Calu3 (cell line): ENCODE measurements at regions not wholly inside any gene's neighbourhood (a gene's known extent, or its start where the extent isn't known, plus 50 kb on each side); places are given as distances from the start of the nearest gene placed in this dataset.
"Not testable (repeated sequence)": the region's sequence is repeated elsewhere in the genome, so short reads cannot be mapped to it uniquely, and the experiment has no call there.

Experiments used
- BruUV-seq: library from RNA; stranded (reverse); fragments of 400-500 nt; replicated peaks from 2 replicates; lab custom pipeline; 2021; lab: Mats Ljungman, UMichigan
- CTCF ChIA-PET: fragments of 300-600 bp; sonication (Branson Sonifier 250); formaldehyde crosslinking; loops from one replicate; lab custom pipeline; 2022; ENCODE audit warnings: antibody characterized with exemption; lab: Charles Lee
- DNase-seq: peaks from one replicate; pipeline ENCODE4 v3.0.0; 2022
- H3K27ac Mint-ChIP-seq: one replicate; pipeline ENCODE4 v1.8.0; 2022; ENCODE audit warnings: mixed read lengths; ENCODE audit not compliant: unreplicated experiment
- H3K27me3 Mint-ChIP-seq: one replicate; pipeline ENCODE4 v1.8.0; 2022; ENCODE audit warnings: mixed read lengths; ENCODE audit not compliant: unreplicated experiment
- H3K36me3 Mint-ChIP-seq: one replicate; pipeline ENCODE4 v1.8.0; 2022; ENCODE audit warnings: mild to moderate bottlenecking, moderate library complexity, mixed read lengths; ENCODE audit not compliant: insufficient read depth, unreplicated experiment
- H3K4me1 Mint-ChIP-seq: one replicate; pipeline ENCODE4 v1.8.0; 2022; ENCODE audit warnings: mild to moderate bottlenecking, low read depth, mixed read lengths; ENCODE audit not compliant: unreplicated experiment
- H3K4me3 Mint-ChIP-seq: one replicate; pipeline ENCODE4 v1.8.0; 2022; ENCODE audit warnings: mild to moderate bottlenecking, low read depth, moderate library complexity, mixed read lengths; ENCODE audit not compliant: unreplicated experiment
- H3K9me3 Mint-ChIP-seq: one replicate; pipeline ENCODE4 v1.8.0; 2022; ENCODE audit warnings: low read depth, mixed read lengths; ENCODE audit not compliant: unreplicated experiment
- CTCF ChIP-seq: fragments of 200-600 bp; IDR thresholded peaks from one replicate; pipeline ENCODE4 v1.8.0; 2022; ENCODE audit warnings: antibody characterized with exemption; ENCODE audit not compliant: unreplicated experiment
- intact Hi-C: fragments of 100-400 bp; cut with micrococcal nuclease; formaldehyde crosslinking; loops from one replicate; pipeline ENCODE4 v1.10.0; 2022; ENCODE audit not compliant: unreplicated experiment

GRCh38 chr17:69696650-69697049 lies 282.2 kb downstream of the MAP2K6 start:
- TF ChIP-seq CTCF: no peak
- Mint-ChIP-seq H3K27me3 (no peaks in the 10 kb centered on the region), H3K9me3 (peaks cover 15% of the 10 kb centered on the region), H3K36me3 (no peaks in the 10 kb centered on the region), H3K27ac (no peak overlapping the region), H3K4me3 (no peak overlapping the region), H3K4me1 (no peaks in the 10 kb centered on the region)
- DNase-seq: no peak
- intact Hi-C loops: no loop called here
- BruUV-seq: no TSS peak
- CTCF ChIA-PET: no interaction called here

GRCh38 chr17:69698352-69698751 lies 283.9 kb downstream of the MAP2K6 start:
- BruUV-seq, H3K4me3 Mint-ChIP-seq: not testable (repeated sequence)
- peaks cover 22% of the 10 kb centered on the region for H3K9me3 Mint-ChIP-seq

GRCh38 chr17:69702078-69702477 lies 287.6 kb downstream of the MAP2K6 start:
- no peak for TF ChIP-seq CTCF
- H3K4me1 Mint-ChIP-seq: no peaks in the 10 kb centered on the region
- intact Hi-C loops: no loop called here
- CTCF ChIA-PET: no interaction called here
- no peak for DNase-seq
- H3K9me3 Mint-ChIP-seq: peaks cover 24% of the 10 kb centered on the region
- BruUV-seq: no TSS peak
- no peaks in the 10 kb centered on the region for H3K36me3 Mint-ChIP-seq
- H3K27ac Mint-ChIP-seq: no peak overlapping the region
- H3K27me3 Mint-ChIP-seq: no peaks in the 10 kb centered on the region
- H3K4me3 Mint-ChIP-seq: no peak overlapping the region

More at GRCh38 chr17:69698352-69698751, 283.9 kb downstream of the MAP2K6 start:
- H3K36me3 Mint-ChIP-seq, H3K27ac Mint-ChIP-seq, H3K4me1 Mint-ChIP-seq, H3K27me3 Mint-ChIP-seq, CTCF ChIA-PET, intact Hi-C loops, DNase-seq: not testable (repeated sequence)

- H3K4me3 Mint-ChIP-seq: no peak overlapping the region
- no peaks in the 10 kb centered on the region for H3K36me3 Mint-ChIP-seq
- H3K9me3 Mint-ChIP-seq: peaks cover 20% of the 10 kb centered on the region
- BruUV-seq: no TSS peak
- CTCF ChIA-PET: no interaction called here
- no peak overlapping the region for H3K27ac Mint-ChIP-seq
- H3K27me3 Mint-ChIP-seq: no peaks in the 10 kb centered on the region
- no peak for DNase-seq
- intact Hi-C loops: no loop called here
- no peaks in the 10 kb centered on the region for H3K4me1 Mint-ChIP-seq
- no peak for TF ChIP-seq CTCF
These were observed 289.3 kb downstream of the MAP2K6 start for GRCh38 chr17:69703751-69704150.

GRCh38 chr17:69704935-69705334 lies 290.4 kb downstream of the MAP2K6 start:
- Mint-ChIP-seq H3K4me3 (no peak overlapping the region), H3K9me3 (peaks cover 13% of the 10 kb centered on the region), H3K27me3 (no peaks in the 10 kb centered on the region), H3K36me3 (no peaks in the 10 kb centered on the region), H3K4me1 (no peaks in the 10 kb centered on the region), H3K27ac (no peak overlapping the region)
- intact Hi-C loops: no loop called here
- no peak for TF ChIP-seq CTCF
- DNase-seq: no peak
- CTCF ChIA-PET: no interaction called here
- no TSS peak for BruUV-seq
